Breast epithelium (tissue), 4 donors: ENCODE measurements at regions not wholly inside any gene's neighbourhood (a gene's known extent, or its start where the extent isn't known, plus 50 kb on each side); places are given as distances from the start of the nearest gene placed in this dataset.

Source experiments
- DNase-seq, 2 donors: peaks; one replicate each; pipeline ENCODE4 v3.0.0-alpha.2; 2019; ENCODE audit warnings: low spot score in 2 of 2
- H3K27ac ChIP-seq, 2 donors: fragments of 200-600 bp; sonication (generic) in 1 of 2; one replicate each; pipeline ENCODE4 v1.5.1; 2016 to 2019; ENCODE audit warnings: mild to moderate bottlenecking in 1 of 2
- H3K27me3 ChIP-seq, 2 donors: fragments of 200-600 bp; sonication (generic) in 1 of 2; one replicate each; pipeline versions ENCODE4 v1.5.1 to v1.6.0; 2017 to 2019; ENCODE audit warnings: control low read depth in 1 of 2, mild to moderate bottlenecking in 1 of 2
- H3K36me3 ChIP-seq: fragments of 200-600 bp; one replicate; pipeline ENCODE4 v1.5.1; 2019
- H3K4me1 ChIP-seq, 2 donors: fragments of 200-600 bp; sonication (generic); one replicate each; pipeline ENCODE4 v1.5.1; 2016 to 2019; ENCODE audit warnings: control low read depth in 1 of 2
- H3K4me3 ChIP-seq, 3 donors: fragments of 200-600 bp; sonication (generic); 1 replicate in 2 of 3; 2 replicates in 1 of 3; pipeline ENCODE4 v1.5.1; 2016 to 2019; ENCODE audit warnings: mild to moderate bottlenecking in 3 of 3, moderate library complexity in 2 of 3
- H3K9me3 ChIP-seq, 2 donors: fragments of 200-600 bp; sonication (generic) in 1 of 2; one replicate each; pipeline ENCODE4 v1.5.1; 2016 to 2019; ENCODE audit warnings: control low read depth in 1 of 2
- POLR2A ChIP-seq: fragments of 450-650 bp; IDR thresholded peaks from one replicate; pipeline ENCODE4 v1.6.1; 2016; ENCODE audit warnings: antibody characterized with exemption, mild to moderate bottlenecking, moderate library complexity
- POLR2AphosphoS5 ChIP-seq, 3 donors: sonication (generic); formaldehyde crosslinking; IDR thresholded peaks; one replicate each; pipeline ENCODE4 v1.6.1; 2017; ENCODE audit warnings: antibody characterized with exemption in 3 of 3
- intact Hi-C: fragments of 100-400 bp; cut with DNase I; formaldehyde crosslinking; loops from one replicate; pipeline ENCODE4 v1.15.1; 2023; ENCODE audit warnings: low total_unique reads
- TF ChIP-seq, protein P1 (sequence below), 3 donors: fragments of 450-650 bp; IDR thresholded peaks; one replicate each; pipeline ENCODE4 v1.5.1; 2016 to 2017; ENCODE audit warnings: antibody characterized with exemption in 3 of 3, mild to moderate bottlenecking in 3 of 3, moderate library complexity in 3 of 3

DNA sequence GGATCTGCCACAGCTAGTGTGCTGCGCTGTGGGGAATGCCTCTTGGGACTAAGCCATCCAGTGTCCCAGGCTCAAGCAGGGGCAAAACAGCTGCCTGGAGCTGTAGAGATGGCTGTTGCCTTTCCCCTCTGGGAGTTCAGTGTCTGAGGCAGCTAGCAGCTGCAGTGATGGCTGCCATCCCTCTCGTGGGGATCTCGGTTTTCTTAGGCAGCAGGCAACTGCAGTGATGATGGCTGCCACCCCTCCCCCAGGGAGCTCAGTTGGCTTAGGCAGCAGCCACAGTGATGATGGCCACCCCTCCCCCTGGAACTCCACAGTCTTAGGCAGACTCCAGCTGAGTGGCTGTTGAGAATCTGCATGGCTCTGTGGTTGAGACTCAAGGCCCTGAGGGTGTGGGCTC, 1389.2 kb upstream of the NUDT12 start:
- intact Hi-C loops, result loop anchor here (1.0 kb wide), 1 partner anchor 32 kb away; no protein-coding TSS in a partner anchor
- Histone ChIP-seq H3K9me3 (no peaks in the 10 kb centered on the region), H3K27ac (no peak overlapping the region), H3K27me3 (no peaks in the 10 kb centered on the region), H3K4me3 (no peak overlapping the region), H3K4me1 (no peaks in the 10 kb centered on the region), H3K36me3 (no peaks in the 10 kb centered on the region)
- TF ChIP-seq POLR2AphosphoS5 (IDR thresholded peaks at IDR 0.05) (no peak), POLR2A (no peak)
- TF ChIP-seq, protein P1, sequence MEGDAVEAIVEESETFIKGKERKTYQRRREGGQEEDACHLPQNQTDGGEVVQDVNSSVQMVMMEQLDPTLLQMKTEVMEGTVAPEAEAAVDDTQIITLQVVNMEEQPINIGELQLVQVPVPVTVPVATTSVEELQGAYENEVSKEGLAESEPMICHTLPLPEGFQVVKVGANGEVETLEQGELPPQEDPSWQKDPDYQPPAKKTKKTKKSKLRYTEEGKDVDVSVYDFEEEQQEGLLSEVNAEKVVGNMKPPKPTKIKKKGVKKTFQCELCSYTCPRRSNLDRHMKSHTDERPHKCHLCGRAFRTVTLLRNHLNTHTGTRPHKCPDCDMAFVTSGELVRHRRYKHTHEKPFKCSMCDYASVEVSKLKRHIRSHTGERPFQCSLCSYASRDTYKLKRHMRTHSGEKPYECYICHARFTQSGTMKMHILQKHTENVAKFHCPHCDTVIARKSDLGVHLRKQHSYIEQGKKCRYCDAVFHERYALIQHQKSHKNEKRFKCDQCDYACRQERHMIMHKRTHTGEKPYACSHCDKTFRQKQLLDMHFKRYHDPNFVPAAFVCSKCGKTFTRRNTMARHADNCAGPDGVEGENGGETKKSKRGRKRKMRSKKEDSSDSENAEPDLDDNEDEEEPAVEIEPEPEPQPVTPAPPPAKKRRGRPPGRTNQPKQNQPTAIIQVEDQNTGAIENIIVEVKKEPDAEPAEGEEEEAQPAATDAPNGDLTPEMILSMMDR (IDR thresholded peaks at IDR 0.05), result no peak
- DNase-seq, result no peak

DNA sequence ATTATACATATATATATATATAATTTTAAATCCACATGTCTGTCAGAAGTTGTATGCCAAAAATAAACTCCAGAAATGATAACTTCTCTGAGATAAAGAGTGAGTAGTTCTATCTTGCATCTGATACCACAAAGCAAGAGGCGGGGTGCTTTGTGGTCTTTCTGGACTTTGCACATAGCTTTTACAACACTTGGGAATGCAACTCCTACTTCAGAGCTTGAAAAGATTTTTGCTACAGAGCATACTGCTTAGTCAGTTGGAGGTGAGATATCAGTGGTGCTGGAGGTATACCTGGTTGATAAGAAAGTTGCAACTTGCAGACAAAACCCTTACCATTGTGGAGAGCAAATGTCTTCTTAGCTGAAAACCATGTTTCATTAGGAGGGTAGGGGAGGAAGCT, 1384.5 kb upstream of the NUDT12 start:
- intact Hi-C loops, result no loop called here
- no peaks in the 10 kb centered on the region for H3K36me3 ChIP-seq
- no peaks in the 10 kb centered on the region for H3K27me3 ChIP-seq
- no peak overlapping the region for H3K4me3 ChIP-seq
- H3K9me3 ChIP-seq, result no peaks in the 10 kb centered on the region
- H3K27ac ChIP-seq, result no peak overlapping the region
- H3K4me1 ChIP-seq, result no peaks in the 10 kb centered on the region
- TF ChIP-seq, protein P1 (IDR thresholded peaks at IDR 0.05), result no peak
- no peak for TF ChIP-seq POLR2AphosphoS5 (IDR thresholded peaks at IDR 0.05)
- no peak for TF ChIP-seq POLR2A
- no peak for DNase-seq

DNA sequence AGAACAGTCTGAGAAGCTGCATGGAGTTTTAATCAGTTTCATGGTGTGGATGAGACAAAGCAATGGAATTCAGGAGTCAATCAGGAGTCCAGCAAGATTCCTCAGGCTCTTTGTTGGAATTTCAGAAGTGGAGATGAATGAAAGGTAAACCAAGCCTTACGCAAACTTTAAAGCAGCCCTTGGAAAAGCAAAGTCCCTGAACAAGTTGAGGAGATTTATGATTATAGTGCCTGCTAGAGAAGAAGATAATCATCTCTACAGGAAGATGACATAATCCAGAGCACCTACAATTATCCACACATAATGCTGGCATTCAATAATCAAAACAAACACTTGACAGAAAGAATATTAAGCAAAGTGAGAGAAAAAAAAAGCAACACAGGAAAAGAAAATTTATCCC, 1380.1 kb upstream of the NUDT12 start:
- no peaks in the 10 kb centered on the region for H3K4me1 ChIP-seq
- no peaks in the 10 kb centered on the region for H3K36me3 ChIP-seq
- no peak overlapping the region for H3K27ac ChIP-seq
- no peak for DNase-seq
- H3K4me3 ChIP-seq, result no peak overlapping the region
- H3K9me3 ChIP-seq, result no peaks in the 10 kb centered on the region
- intact Hi-C loops, result no loop called here
- TF ChIP-seq, protein P1 (IDR thresholded peaks at IDR 0.05), result no peak
- TF ChIP-seq POLR2AphosphoS5 (IDR thresholded peaks at IDR 0.05) (no peak), POLR2A (no peak)
- no peaks in the 10 kb centered on the region for H3K27me3 ChIP-seq

DNA sequence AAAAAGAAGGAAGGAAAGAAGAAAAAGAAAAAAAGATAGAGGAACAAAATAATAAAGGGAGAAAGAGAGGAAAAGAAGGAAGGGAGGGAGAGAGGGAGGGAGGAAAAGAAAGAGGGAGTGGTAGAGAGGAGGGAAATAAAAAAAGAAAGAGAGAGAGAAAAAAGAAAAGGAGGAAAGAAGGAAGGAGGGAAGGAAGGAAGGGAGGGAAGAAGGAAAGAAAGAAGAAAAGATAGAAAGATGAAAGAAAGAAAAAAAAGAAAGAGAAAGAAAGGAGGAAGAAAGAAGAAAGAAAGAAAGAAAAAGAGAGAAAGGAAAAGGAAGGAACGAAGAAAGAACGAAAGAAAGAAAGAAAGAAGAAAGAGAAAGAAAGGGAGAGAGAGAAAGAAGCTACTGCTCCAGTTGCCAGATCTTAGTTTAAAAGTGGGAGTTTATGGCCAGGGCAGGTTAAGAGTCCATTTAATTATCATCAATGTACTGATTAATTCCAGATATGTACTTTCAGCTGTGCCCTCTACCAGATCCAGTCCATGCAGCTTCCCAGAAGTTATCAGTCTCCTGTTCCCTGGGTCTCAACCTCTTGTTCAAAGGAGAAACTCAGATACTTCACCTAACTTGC, 1378.5 kb upstream of the NUDT12 start:
- H3K9me3 ChIP-seq, result no peaks in the 10 kb centered on the region
- H3K4me3 ChIP-seq, result no peak overlapping the region
- no peaks in the 10 kb centered on the region for H3K36me3 ChIP-seq
- intact Hi-C loops, result no loop called here
- no peaks in the 10 kb centered on the region for H3K27me3 ChIP-seq
- no peak for DNase-seq
- TF ChIP-seq POLR2A, result no peak
- no peak for TF ChIP-seq POLR2AphosphoS5 (IDR thresholded peaks at IDR 0.05)
- TF ChIP-seq, protein P1 (IDR thresholded peaks at IDR 0.05), result no peak
- H3K27ac ChIP-seq, result no peak overlapping the region
- H3K4me1 ChIP-seq, result no peaks in the 10 kb centered on the region

DNA sequence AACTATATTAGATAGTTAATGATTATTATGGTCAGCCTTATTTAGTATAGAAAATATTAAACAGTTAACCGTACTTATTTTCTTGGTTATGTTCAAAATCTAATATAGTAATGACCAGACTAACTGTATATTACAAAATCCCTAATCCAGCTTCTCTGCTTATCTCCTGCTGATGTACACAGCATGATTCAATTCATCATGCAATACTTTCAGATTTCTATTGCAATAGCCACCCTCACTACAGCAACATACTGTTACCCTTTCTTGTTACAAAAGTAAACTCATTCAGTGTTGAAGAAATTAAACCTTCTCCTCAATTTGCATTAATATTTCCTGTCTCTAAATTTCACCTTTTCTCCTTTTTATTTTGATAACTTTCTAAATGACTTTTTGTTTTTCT, 1375.0 kb upstream of the NUDT12 start:
- H3K9me3 ChIP-seq, result no peaks in the 10 kb centered on the region
- intact Hi-C loops, result no loop called here
- no peaks in the 10 kb centered on the region for H3K4me1 ChIP-seq
- TF ChIP-seq POLR2AphosphoS5 (IDR thresholded peaks at IDR 0.05) (no peak), POLR2A (no peak)
- TF ChIP-seq, protein P1 (IDR thresholded peaks at IDR 0.05), result no peak
- no peaks in the 10 kb centered on the region for H3K36me3 ChIP-seq
- H3K27me3 ChIP-seq, result no peaks in the 10 kb centered on the region
- no peak overlapping the region for H3K27ac ChIP-seq
- H3K4me3 ChIP-seq, result no peak overlapping the region
- no peak for DNase-seq
